Activated CD4-positive, alpha-beta memory T cell treated with anti-CD3 and anti-CD28 coated beads for 36 hours (primary cell): ENCODE measurements at regions not wholly inside any gene's neighbourhood (a gene's known extent, or its start where the extent isn't known, plus 50 kb on each side); places are given as distances from the start of the nearest gene placed in this dataset.

ENCODE experiments used
- CTCF ChIA-PET: fragments of 350-600 bp; sonication (Branson Sonifier 250); formaldehyde crosslinking; loops from one replicate; lab custom pipeline; 2021; ENCODE audit warnings: antibody characterized with exemption, inconsistent platforms; lab: Charles Lee
- POLR2A ChIA-PET: fragments of 350-600 bp; sonication (Branson Sonifier 250); formaldehyde crosslinking; loops from one replicate; lab custom pipeline; 2021; ENCODE audit warnings: antibody characterized with exemption; lab: Charles Lee
- DNase-seq: peaks from one replicate; pipeline ENCODE4 v3.0.0-alpha.2; 2020
- H3K27ac Mint-ChIP-seq: one replicate; pipeline ENCODE4 v1.8.0; 2021; ENCODE audit warnings: mixed read lengths
- H3K27me3 Mint-ChIP-seq: one replicate; pipeline ENCODE4 v1.8.0; 2021; ENCODE audit warnings: mixed read lengths
- H3K36me3 Mint-ChIP-seq: one replicate; pipeline ENCODE4 v1.8.0; 2021; ENCODE audit warnings: mixed read lengths
- H3K4me1 Mint-ChIP-seq: one replicate; pipeline ENCODE4 v1.8.0; 2021; ENCODE audit warnings: low read depth, mixed read lengths
- H3K4me3 Mint-ChIP-seq: one replicate; pipeline ENCODE4 v1.8.0; 2021; ENCODE audit warnings: mild to moderate bottlenecking, mixed read lengths
- H3K9me3 Mint-ChIP-seq: one replicate; pipeline ENCODE4 v1.8.0; 2021; ENCODE audit warnings: mixed read lengths
- intact Hi-C: fragments of 100-400 bp; cut with micrococcal nuclease; formaldehyde crosslinking; loops from one replicate; pipeline ENCODE4 v1.15.1; 2023

GRCh38 chr4:120155287-120155686 lies 88.6 kb upstream of the MAD2L1 start:
- POLR2A ChIA-PET, result no interaction called here

DNA sequence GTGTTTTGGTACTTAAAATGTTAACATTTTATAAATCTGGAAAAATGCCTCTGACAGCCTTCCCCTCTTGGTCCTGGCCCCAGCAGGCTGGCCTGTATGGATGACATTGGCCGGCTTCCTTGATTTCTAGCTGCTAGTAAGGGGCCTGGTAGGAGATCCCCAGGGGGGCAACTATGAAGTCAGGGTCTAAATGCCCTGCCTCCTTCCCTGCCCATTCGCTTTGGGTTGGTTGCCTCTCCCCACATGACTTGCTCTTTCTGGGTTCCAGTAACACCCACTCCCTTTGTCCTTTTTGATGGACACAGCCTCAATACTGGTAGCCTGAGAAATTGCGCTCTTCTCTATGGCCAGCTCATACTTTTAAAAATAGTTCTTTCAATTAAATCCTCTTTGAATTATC lies 78.0 kb upstream of the MAD2L1 start:
- Mint-ChIP-seq H3K27ac (no peak overlapping the region), H3K4me3 (no peak overlapping the region), H3K27me3 (peaks cover 1% of the 10 kb centered on the region), H3K4me1 (no peaks in the 10 kb centered on the region), H3K36me3 (no peaks in the 10 kb centered on the region), H3K9me3 (no peaks in the 10 kb centered on the region)
- intact Hi-C loops, result no loop called here
- no peak for DNase-seq
- POLR2A ChIA-PET, result no interaction called here
- CTCF ChIA-PET, result no interaction called here

More at GRCh38 chr4:120155287-120155686, 88.6 kb upstream of the MAD2L1 start:
- Mint-ChIP-seq H3K36me3 (no peaks in the 10 kb centered on the region), H3K27me3 (no peaks in the 10 kb centered on the region), H3K9me3 (no peaks in the 10 kb centered on the region), H3K4me3 (no peak overlapping the region), H3K4me1 (no peaks in the 10 kb centered on the region), H3K27ac (no peak overlapping the region)
- intact Hi-C loops, result loop anchor here (5.0 to 10.0 kb wide), 4 partner anchors 820 to 1582 kb away; no protein-coding TSS in a partner anchor
- DNase-seq, result no peak
- CTCF ChIA-PET, result interaction anchor here (0.7 to 1.9 kb wide), 15 partner anchors 9 to 1570 kb away, joined by 3 to 12 read pairs (median 4); no protein-coding TSS in a partner anchor

GRCh38 chr4:120144041-120144440 lies 77.4 kb upstream of the MAD2L1 start:
- Mint-ChIP-seq H3K27ac (no peak overlapping the region), H3K4me3 (no peak overlapping the region), H3K27me3 (peaks cover 1% of the 10 kb centered on the region), H3K36me3 (no peaks in the 10 kb centered on the region), H3K9me3 (no peaks in the 10 kb centered on the region), H3K4me1 (no peaks in the 10 kb centered on the region)
- CTCF ChIA-PET, result no interaction called here
- intact Hi-C loops, result no loop called here
- POLR2A ChIA-PET, result no interaction called here
- no peak for DNase-seq

GRCh38 chr4:120139392-120139791 lies 72.7 kb upstream of the MAD2L1 start:
- intact Hi-C loops, result no loop called here
- Mint-ChIP-seq H3K9me3 (no peaks in the 10 kb centered on the region), H3K4me1 (no peaks in the 10 kb centered on the region), H3K27ac (no peak overlapping the region), H3K27me3 (peaks cover 1% of the 10 kb centered on the region), H3K4me3 (no peak overlapping the region), H3K36me3 (no peaks in the 10 kb centered on the region)
- no peak for DNase-seq
- ChIA-PET POLR2A (no interaction called here), CTCF (no interaction called here)

GRCh38 chr4:120132935-120133334 lies 66.3 kb upstream of the MAD2L1 start:
- Mint-ChIP-seq H3K36me3 (no peaks in the 10 kb centered on the region), H3K4me3 (no peak overlapping the region), H3K9me3 (no peaks in the 10 kb centered on the region), H3K27ac (no peak overlapping the region), H3K27me3 (peaks cover 1% of the 10 kb centered on the region), H3K4me1 (no peaks in the 10 kb centered on the region)
- POLR2A ChIA-PET, result no interaction called here
- no peak for DNase-seq
- CTCF ChIA-PET, result no interaction called here
- intact Hi-C loops, result no loop called here

GRCh38 chr4:120130786-120131185 lies 64.1 kb upstream of the MAD2L1 start:
- DNase-seq, result no peak
- intact Hi-C loops, result no loop called here
- H3K27ac Mint-ChIP-seq, result no peak overlapping the region
- CTCF ChIA-PET, result no interaction called here
- H3K4me1 Mint-ChIP-seq, result no peaks in the 10 kb centered on the region
- H3K27me3 Mint-ChIP-seq, result peaks cover 2% of the 10 kb centered on the region
- H3K9me3 Mint-ChIP-seq, result no peaks in the 10 kb centered on the region
- no peak overlapping the region for H3K4me3 Mint-ChIP-seq
- POLR2A ChIA-PET, result no interaction called here
- H3K36me3 Mint-ChIP-seq, result peaks cover under 1% of the 10 kb centered on the region
